ENCODE measurements at regions not wholly inside any gene's neighbourhood (a gene's known extent, or its start where the extent isn't known, plus 50 kb on each side); places are given as distances from the start of the nearest gene placed in this dataset.

- no peaks in the 10 kb centered on the region for H3F3A ChIP-seq (ENCODE audit: insufficient read depth, low read length, poor library complexity, severe bottlenecking)
- H3K9me3 ChIP-seq (ENCODE audit: low read length), result no peaks in the 10 kb centered on the region
- no peak overlapping the region for H3K4me2 ChIP-seq (ENCODE audit: low read length)
- no peak overlapping the region for H3K4me3 ChIP-seq (ENCODE audit: low read length)
- H3K27ac ChIP-seq (ENCODE audit: low read length), result no peak overlapping the region
- H3K36me3 ChIP-seq (ENCODE audit: insufficient read depth, low read length), result no peaks in the 10 kb centered on the region
- no peaks in the 10 kb centered on the region for H3K27me3 ChIP-seq (ENCODE audit: insufficient read depth, low read depth, low read length)
- no peak overlapping the region for H2AFZ ChIP-seq (ENCODE audit: low read depth, low read length)
- H3K9ac ChIP-seq (ENCODE audit: low read length), result no peak overlapping the region
- no peaks in the 10 kb centered on the region for H4K20me1 ChIP-seq (ENCODE audit: insufficient read depth)
- TF ChIP-seq POLR2AphosphoS5 (IDR thresholded peaks at IDR 0.05), result no peak
- no peak for TF ChIP-seq TAF1 (IDR thresholded peaks at IDR 0.05; ENCODE audit: low read depth)
- no peak for TF ChIP-seq EZH2 (IDR thresholded peaks at IDR 0.05; ENCODE audit: borderline replicate concordance, insufficient read depth, low read length, poor library complexity, severe bottlenecking)
- TF ChIP-seq REST (IDR thresholded peaks at IDR 0.05; ENCODE audit: borderline replicate concordance), result no peak
- TF ChIP-seq RAD21 (conservative IDR thresholded peaks at IDR 0.05), result no peak
- TF ChIP-seq MXI1 (conservative IDR thresholded peaks at IDR 0.05; ENCODE audit: poor library complexity, severe bottlenecking), result no peak
- no peak for TF ChIP-seq CTCF (IDR thresholded peaks at IDR 0.05; ENCODE audit: poor library complexity, severe bottlenecking)
- TF ChIP-seq EP300 (conservative IDR thresholded peaks at IDR 0.05; ENCODE audit: poor library complexity, severe bottlenecking), result no peak
- no peak for TF ChIP-seq SMC3 (conservative IDR thresholded peaks at IDR 0.05; ENCODE audit: poor library complexity)
- H3K79me2 ChIP-seq (replicated peaks; ENCODE audit: insufficient read depth, low read length), result no peaks in the 10 kb centered on the region
- no peaks in the 10 kb centered on the region for H3K9me2 ChIP-seq (ENCODE audit: insufficient read depth, low read length)
Observed at GRCh38 chr12:23259558-23259957, 634.6 kb downstream of the ETNK1 start.

- no peaks in the 10 kb centered on the region for H3K9me3 ChIP-seq (ENCODE audit: low read length)
- no peak overlapping the region for H3K27ac ChIP-seq (ENCODE audit: low read length)
- no peak for TF ChIP-seq TAF1 (IDR thresholded peaks at IDR 0.05; ENCODE audit: low read depth)
- TF ChIP-seq EP300 (conservative IDR thresholded peaks at IDR 0.05; ENCODE audit: poor library complexity, severe bottlenecking), result no peak
- no peak for TF ChIP-seq CTCF (IDR thresholded peaks at IDR 0.05; ENCODE audit: poor library complexity, severe bottlenecking)
- no peak for TF ChIP-seq POLR2AphosphoS5 (IDR thresholded peaks at IDR 0.05)
- TF ChIP-seq SMC3 (conservative IDR thresholded peaks at IDR 0.05; ENCODE audit: poor library complexity), result no peak
Observed at GRCh38 chr12:23262670-23263069, 637.7 kb downstream of the ETNK1 start.

More at GRCh38 chr12:23262670-23263069, 637.7 kb downstream of the ETNK1 start:
- Histone ChIP-seq H3F3A (ENCODE audit: insufficient read depth, low read length, poor library complexity, severe bottlenecking) (no peaks in the 10 kb centered on the region), H3K9ac (ENCODE audit: low read length) (no peak overlapping the region), H2AFZ (ENCODE audit: low read depth, low read length) (no peak overlapping the region), H3K9me2 (ENCODE audit: insufficient read depth, low read length) (no peaks in the 10 kb centered on the region), H3K27me3 (ENCODE audit: insufficient read depth, low read depth, low read length) (no peaks in the 10 kb centered on the region), H3K4me3 (ENCODE audit: low read length) (no peak overlapping the region), H3K79me2 (replicated peaks; ENCODE audit: insufficient read depth, low read length) (no peaks in the 10 kb centered on the region), H4K20me1 (ENCODE audit: insufficient read depth) (no peaks in the 10 kb centered on the region), H3K4me2 (ENCODE audit: low read length) (no peak overlapping the region), H3K36me3 (ENCODE audit: insufficient read depth, low read length) (no peaks in the 10 kb centered on the region)

Measured in neural cell (in vitro differentiated cells).